ENCODE measurements at regions not wholly inside any gene's neighbourhood (a gene's known extent, or its start where the extent isn't known, plus 50 kb on each side); places are given as distances from the start of the nearest gene placed in this dataset.
"Not testable (repeated sequence)": the region's sequence is repeated elsewhere in the genome, so short reads cannot be mapped to it uniquely, and the experiment has no call there.

- no peak for DNase-seq
Measured at GRCh38 chr10:36759141-36759805, 366.1 kb upstream of the ANKRD30A start.

- DNase-seq: no peak
Measured at GRCh38 chr10:36748128-36748871, 377.1 kb upstream of the ANKRD30A start.

GRCh38 chr10:36739884-36740445 lies 385.4 kb upstream of the ANKRD30A start:
- no peak for DNase-seq

- DNase-seq: no peak
Measured at GRCh38 chr10:36738738-36739431, 386.5 kb upstream of the ANKRD30A start.

- no peak for DNase-seq
Measured at GRCh38 chr10:36736311-36736710, 389.1 kb upstream of the ANKRD30A start.

- not testable (repeated sequence) for DNase-seq
Measured at GRCh38 chr10:36734590-36734989, 390.8 kb upstream of the ANKRD30A start.

GRCh38 chr10:36730316-36730715 lies 395.1 kb upstream of the ANKRD30A start:
- DNase-seq: no peak

GRCh38 chr10:36728626-36729025 lies 396.8 kb upstream of the ANKRD30A start:
- DNase-seq: no peak

- no peak for DNase-seq
Measured at GRCh38 chr10:36725581-36726520, 399.5 kb upstream of the ANKRD30A start.

- no peak for DNase-seq
Measured at GRCh38 chr10:36722777-36723176, 402.6 kb upstream of the ANKRD30A start.

- DNase-seq: no peak
Measured at GRCh38 chr10:36721871-36722270, 403.5 kb upstream of the ANKRD30A start.

GRCh38 chr10:36720895-36721294 lies 404.5 kb upstream of the ANKRD30A start:
- DNase-seq: no peak

GRCh38 chr10:36717118-36717517 lies 408.3 kb upstream of the ANKRD30A start:
- no peak for DNase-seq

GRCh38 chr10:36716291-36716690 lies 409.1 kb upstream of the ANKRD30A start:
- DNase-seq: no peak

GRCh38 chr10:36712695-36713094 lies 412.7 kb upstream of the ANKRD30A start:
- no peak for DNase-seq

- no peak for DNase-seq
Measured at GRCh38 chr10:36711361-36711760, 414.0 kb upstream of the ANKRD30A start.

GRCh38 chr10:36704124-36704523 lies 421.3 kb upstream of the ANKRD30A start:
- no peak for DNase-seq

GRCh38 chr10:36703179-36703578 lies 422.2 kb upstream of the ANKRD30A start:
- no peak for DNase-seq

- no peak for DNase-seq
Measured at GRCh38 chr10:36700123-36700522, 425.3 kb upstream of the ANKRD30A start.

GRCh38 chr10:36692759-36693158 lies 432.6 kb upstream of the ANKRD30A start:
- DNase-seq: no peak

- DNase-seq: no peak
Measured at GRCh38 chr10:36688717-36689116, 436.7 kb upstream of the ANKRD30A start.

- DNase-seq: no peak
Measured at GRCh38 chr10:36683421-36683820, 442.0 kb upstream of the ANKRD30A start.
